GM20431 (cell line): ENCODE measurements at regions not wholly inside any gene's neighbourhood (a gene's known extent, or its start where the extent isn't known, plus 50 kb on each side); places are given as distances from the start of the nearest gene placed in this dataset.
"Not testable (repeated sequence)": the region's sequence is repeated elsewhere in the genome, so short reads cannot be mapped to it uniquely, and the experiment has no call there.

ENCODE experiments used
- in situ Hi-C: fragments of 300-500 bp; cut with MseI, MboI; formaldehyde crosslinking; loops from one replicate; pipeline ENCODE4 v1.15.0; 2020; ENCODE audit warnings: low sequenced_read_pairs; ENCODE audit not compliant: unreplicated experiment

DNA sequence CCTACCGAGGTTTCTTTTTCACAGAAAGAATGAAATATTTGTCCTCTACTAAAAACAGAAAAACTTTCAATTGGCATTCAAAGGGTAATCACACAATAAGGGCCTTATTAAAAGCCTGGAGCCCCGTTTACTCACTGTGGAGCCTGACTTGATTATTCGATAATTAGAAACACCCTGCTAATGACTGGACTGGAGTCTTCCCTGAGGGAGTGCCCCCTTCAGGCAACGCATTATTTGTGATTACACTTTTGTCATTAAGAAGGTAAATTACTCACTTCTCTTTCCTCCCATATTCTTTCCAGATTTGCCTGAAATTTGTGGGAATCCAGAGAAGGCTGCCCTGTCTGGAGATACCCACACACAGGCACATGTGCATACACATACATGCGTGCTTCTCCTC lies 444.2 kb upstream of the NPVF start:
- in situ Hi-C loops, result no loop called here

GRCh38 chr7:25675789-25676474 lies 447.6 kb upstream of the NPVF start:
- in situ Hi-C loops, result no loop called here

GRCh38 chr7:25677595-25677994 lies 449.3 kb upstream of the NPVF start:
- in situ Hi-C loops, result no loop called here

- in situ Hi-C loops, result no loop called here
Observed at GRCh38 chr7:25678215-25678614, 449.9 kb upstream of the NPVF start.

GRCh38 chr7:25680636-25681035 lies 452.4 kb upstream of the NPVF start:
- in situ Hi-C loops, result no loop called here

DNA sequence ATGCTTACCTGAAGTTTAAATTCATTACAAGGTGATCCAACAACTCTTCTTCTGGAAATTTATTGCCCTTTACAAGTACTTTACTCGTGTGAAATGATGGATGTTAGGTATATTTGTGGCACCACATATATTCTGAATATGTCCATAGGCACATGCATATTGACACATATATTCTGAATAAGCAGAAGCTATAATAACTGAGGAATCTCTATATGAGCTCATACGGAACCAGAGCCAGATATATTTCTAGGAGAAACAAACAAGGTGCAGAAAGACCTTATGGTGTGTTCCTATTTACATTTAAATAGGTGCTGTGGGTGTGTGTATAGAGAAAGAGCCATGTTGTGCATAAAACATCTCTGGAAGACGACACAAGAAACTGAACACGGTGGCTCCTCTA lies 456.1 kb upstream of the NPVF start:
- in situ Hi-C loops, result no loop called here

- in situ Hi-C loops, result no loop called here
Observed at GRCh38 chr7:25686493-25686892, 458.2 kb upstream of the NPVF start.

GRCh38 chr7:25694211-25694610 lies 457.8 kb upstream of the NFE2L3 start:
- in situ Hi-C loops, result no loop called here

GRCh38 chr7:25694699-25695098 lies 457.3 kb upstream of the NFE2L3 start:
- in situ Hi-C loops, result no loop called here

DNA sequence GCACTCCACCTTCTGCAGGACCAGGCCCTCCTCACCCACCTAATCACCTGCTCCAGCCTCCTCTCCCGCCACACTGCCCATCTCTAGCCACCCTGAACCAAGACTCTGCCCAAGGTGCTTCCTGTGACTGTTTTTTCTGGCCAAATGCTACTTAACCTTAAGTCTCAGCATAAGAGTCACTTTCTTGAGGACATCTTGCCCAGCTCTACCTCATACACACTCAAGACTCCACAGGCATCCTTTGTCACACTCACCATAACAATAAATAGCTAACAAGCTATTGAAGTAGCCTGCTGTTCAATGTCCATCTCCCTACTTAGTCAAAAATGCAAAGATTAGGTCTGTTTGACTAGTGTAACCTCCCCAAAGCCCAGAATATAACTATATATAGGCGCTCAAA lies 455.4 kb upstream of the NFE2L3 start:
- in situ Hi-C loops, result no loop called here

- in situ Hi-C loops, result no loop called here
Observed at GRCh38 chr7:25698451-25699113, 453.4 kb upstream of the NFE2L3 start.

- in situ Hi-C loops, result not testable (repeated sequence)
Observed at GRCh38 chr7:25700141-25700540, 451.9 kb upstream of the NFE2L3 start.

GRCh38 chr7:25704413-25704812 lies 447.6 kb upstream of the NFE2L3 start:
- in situ Hi-C loops, result no loop called here

- in situ Hi-C loops, result no loop called here
Observed at GRCh38 chr7:25706764-25707163, 445.2 kb upstream of the NFE2L3 start.

DNA sequence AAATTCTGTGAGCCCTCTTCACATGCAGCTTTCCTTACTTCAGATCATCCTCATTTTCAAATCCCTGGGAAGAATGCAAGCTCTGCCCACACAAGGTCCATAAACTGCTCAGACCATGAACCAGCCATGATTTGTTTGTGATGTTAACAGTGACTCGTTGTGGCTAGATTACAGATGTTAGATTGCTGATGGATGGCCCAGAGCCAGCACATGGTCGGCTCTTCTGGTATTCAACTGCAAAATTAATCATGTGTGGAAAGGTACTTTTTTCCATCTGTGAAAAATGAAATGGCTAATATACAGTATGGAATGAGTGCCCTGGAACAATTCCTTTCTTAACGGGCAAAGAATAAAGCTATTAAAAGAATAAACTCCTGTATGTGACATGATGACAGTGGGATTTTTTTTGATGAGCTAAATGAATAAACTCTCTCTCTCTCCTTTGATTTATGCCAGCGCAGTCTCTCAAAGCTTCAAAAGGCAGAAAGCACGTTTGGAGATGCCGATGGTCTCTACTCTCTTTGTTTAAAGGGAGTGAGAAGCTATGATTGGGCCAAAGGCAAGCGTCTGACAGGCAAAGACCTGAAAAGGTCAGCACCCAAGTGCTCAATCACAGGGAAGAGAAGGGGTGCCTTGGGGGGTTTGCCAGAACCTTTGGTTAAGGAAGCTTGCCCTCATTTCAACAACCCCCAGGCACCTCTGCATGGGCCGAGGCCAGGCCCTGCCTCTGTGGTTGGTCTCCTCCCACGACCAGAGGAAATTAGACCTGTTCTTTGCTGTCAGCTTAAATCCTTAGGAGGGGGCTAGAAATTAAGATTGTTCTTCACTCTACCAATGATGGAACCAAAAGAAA lies 444.0 kb upstream of the NFE2L3 start:
- in situ Hi-C loops, result no loop called here

DNA sequence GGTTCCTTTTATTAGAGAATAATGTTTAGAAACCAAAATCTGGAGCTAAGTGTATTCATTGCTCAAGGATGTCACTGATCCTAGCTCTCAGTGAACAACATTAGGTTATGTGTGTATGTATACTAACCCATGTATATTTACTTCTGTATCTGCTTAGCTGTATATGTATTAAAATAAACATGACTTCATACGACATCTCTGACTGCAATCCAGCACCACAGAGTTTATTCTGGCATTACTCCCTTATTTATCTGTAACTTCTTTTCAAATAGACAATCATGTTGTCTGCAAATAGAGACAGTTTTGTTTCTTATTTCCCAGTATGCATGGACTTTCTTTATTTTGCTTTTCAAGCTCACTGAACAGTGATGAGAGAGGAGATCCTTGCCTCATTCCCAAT lies 441.0 kb upstream of the NFE2L3 start:
- in situ Hi-C loops, result no loop called here

- in situ Hi-C loops, result no loop called here
Observed at GRCh38 chr7:25711940-25712339, 440.1 kb upstream of the NFE2L3 start.

GRCh38 chr7:25712500-25712899 lies 439.5 kb upstream of the NFE2L3 start:
- in situ Hi-C loops, result no loop called here

GRCh38 chr7:25714013-25714412 lies 438.0 kb upstream of the NFE2L3 start:
- in situ Hi-C loops, result no loop called here

- in situ Hi-C loops, result no loop called here
Observed at GRCh38 chr7:25716421-25716820, 435.6 kb upstream of the NFE2L3 start.

GRCh38 chr7:25718596-25718995 lies 433.4 kb upstream of the NFE2L3 start:
- in situ Hi-C loops, result no loop called here
